ENCODE measurements at regions not wholly inside any gene's neighbourhood (a gene's known extent, or its start where the extent isn't known, plus 50 kb on each side); places are given as distances from the start of the nearest gene placed in this dataset.

DNA sequence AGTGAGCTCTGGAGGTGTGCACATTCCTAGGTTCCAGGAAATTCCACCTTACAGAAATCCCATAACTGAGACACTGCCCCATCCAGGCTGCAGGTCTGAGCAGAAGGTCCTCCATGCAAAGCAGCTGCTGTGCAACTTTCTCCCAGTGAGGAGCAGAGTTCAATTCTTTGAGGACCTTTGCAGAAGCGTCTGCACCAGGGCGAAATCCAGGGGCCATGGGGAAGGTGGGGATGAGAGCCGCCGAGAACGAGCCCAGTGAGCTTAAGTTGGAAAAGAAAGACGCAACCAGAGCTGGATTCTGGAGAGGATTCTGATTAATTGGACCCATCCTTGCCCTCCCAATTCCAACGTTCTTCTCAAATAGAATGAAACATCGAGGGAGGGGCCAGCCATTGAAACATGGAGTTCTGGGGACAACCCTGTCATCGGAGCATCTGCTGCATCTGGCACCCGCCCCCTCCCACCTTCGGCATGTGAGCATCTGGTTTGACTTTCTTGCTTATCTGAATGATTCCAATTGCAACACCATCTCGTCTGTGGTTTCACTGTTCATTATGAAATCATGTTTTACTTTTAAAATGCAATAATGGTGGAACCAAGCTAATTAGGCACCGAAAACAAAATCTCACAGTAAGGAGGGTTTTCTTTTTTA, 190.6 kb upstream of the FOXF1 start:
- Mint-ChIP-seq H3K27ac (no peak overlapping the region), H3K4me1 (no peaks in the 10 kb centered on the region), H3K36me3 (no peaks in the 10 kb centered on the region), H3K4me3 (no peak overlapping the region), H3K9me3 (peaks cover 0 to 2% (median 0%) of the 10 kb centered on the region in 5 donors), H3K27me3 (peaks cover 0 to 15% of the 10 kb centered on the region in 2 donors)
- H3K9me3 ChIP-seq (ENCODE audit: low read length) = no peaks in the 10 kb centered on the region
- no peaks in the 10 kb centered on the region for H3K36me3 ChIP-seq (ENCODE audit: insufficient read depth, low read length)
- no peaks in the 10 kb centered on the region for H3K4me1 ChIP-seq (ENCODE audit: insufficient read depth, low read length)
- H3K27me3 ChIP-seq (ENCODE audit: insufficient read depth, low read length, poor library complexity, severe bottlenecking) = no peaks in the 10 kb centered on the region
- H3K27ac ChIP-seq (ENCODE audit: low read depth, low read length) = no peak overlapping the region
- no peak overlapping the region for H3K4me3 ChIP-seq (ENCODE audit: low read length)
- CTCF ChIA-PET = no interaction called here
- no peak for DNase-seq
- POLR2A ChIA-PET = no interaction called here

DNA sequence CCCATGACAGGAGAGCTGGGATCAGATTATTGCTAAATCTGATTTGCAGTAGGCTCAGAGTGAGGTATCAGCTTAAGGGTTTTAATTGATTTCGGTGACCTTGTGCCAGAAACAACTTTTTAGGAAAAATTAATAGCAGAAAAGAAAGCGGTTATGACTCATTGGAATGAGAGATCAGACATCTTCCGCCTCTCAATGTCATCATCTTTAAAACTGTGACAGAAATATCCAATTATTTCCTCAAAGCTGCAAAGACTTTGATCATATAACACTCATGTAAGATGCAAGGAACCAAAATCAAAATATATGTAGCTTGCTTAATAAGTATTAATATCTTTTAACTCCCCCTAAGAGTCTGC, 190.1 kb upstream of the FOXF1 start:
- Histone ChIP-seq H3K4me1 (ENCODE audit: insufficient read depth, low read length) (no peaks in the 10 kb centered on the region), H3K36me3 (ENCODE audit: insufficient read depth, low read length) (no peaks in the 10 kb centered on the region), H3K27ac (ENCODE audit: low read depth, low read length) (no peak overlapping the region), H3K4me3 (ENCODE audit: low read length) (no peak overlapping the region), H3K27me3 (ENCODE audit: insufficient read depth, low read length, poor library complexity, severe bottlenecking) (no peaks in the 10 kb centered on the region), H3K9me3 (ENCODE audit: low read length) (no peaks in the 10 kb centered on the region)
- ChIA-PET CTCF (no interaction called here), POLR2A (no interaction called here)
- Mint-ChIP-seq H3K4me1 (no peaks in the 10 kb centered on the region), H3K9me3 (peaks cover 0 to 2% (median 0%) of the 10 kb centered on the region in 5 donors), H3K4me3 (no peak overlapping the region), H3K36me3 (no peaks in the 10 kb centered on the region), H3K27me3 (peaks cover 0 to 13% of the 10 kb centered on the region in 2 donors), H3K27ac (no peak overlapping the region)
- DNase-seq = no peak

DNA sequence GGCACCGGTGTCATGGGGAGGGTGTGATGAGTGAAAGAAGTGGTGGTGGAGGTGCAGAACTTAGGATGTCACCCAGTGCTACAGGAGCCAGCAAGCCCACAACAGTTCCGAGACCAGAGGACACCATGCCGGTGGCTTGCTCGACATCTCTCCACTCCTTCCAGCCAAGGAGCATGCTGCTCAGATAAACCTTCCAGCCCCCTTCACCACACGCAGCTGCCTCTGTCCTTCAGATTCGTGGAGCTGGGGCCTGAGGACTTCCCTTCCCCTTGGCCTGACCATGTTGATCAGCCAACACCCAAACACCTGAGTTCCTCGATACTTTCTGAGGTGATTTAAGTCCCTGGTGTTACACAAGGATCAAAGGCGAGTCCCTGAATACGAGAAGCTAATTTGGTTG, 188.8 kb upstream of the FOXF1 start:
- H3K4me3 ChIP-seq (ENCODE audit: low read length) = no peak overlapping the region
- H3K27ac Mint-ChIP-seq = peak overlapping the region in 1 of 8 donors; percentile 75
- ChIA-PET CTCF (no interaction called here), POLR2A (no interaction called here)
- no peaks in the 10 kb centered on the region for H3K9me3 ChIP-seq (ENCODE audit: low read length)
- no peaks in the 10 kb centered on the region for H3K4me1 ChIP-seq (ENCODE audit: insufficient read depth, low read length)
- H3K4me3 Mint-ChIP-seq = no peak overlapping the region
- no peaks in the 10 kb centered on the region for H3K4me1 Mint-ChIP-seq
- H3K36me3 Mint-ChIP-seq = no peaks in the 10 kb centered on the region
- no peak overlapping the region for H3K27ac ChIP-seq (ENCODE audit: low read depth, low read length)
- H3K27me3 ChIP-seq (ENCODE audit: insufficient read depth, low read length, poor library complexity, severe bottlenecking) = no peaks in the 10 kb centered on the region
- no peaks in the 10 kb centered on the region for H3K36me3 ChIP-seq (ENCODE audit: insufficient read depth, low read length)
- no peak for DNase-seq
- H3K27me3 Mint-ChIP-seq = peaks cover 0 to 13% of the 10 kb centered on the region in 2 donors
- peaks cover 0 to 5% (median 0%) of the 10 kb centered on the region in 5 donors for H3K9me3 Mint-ChIP-seq

DNA sequence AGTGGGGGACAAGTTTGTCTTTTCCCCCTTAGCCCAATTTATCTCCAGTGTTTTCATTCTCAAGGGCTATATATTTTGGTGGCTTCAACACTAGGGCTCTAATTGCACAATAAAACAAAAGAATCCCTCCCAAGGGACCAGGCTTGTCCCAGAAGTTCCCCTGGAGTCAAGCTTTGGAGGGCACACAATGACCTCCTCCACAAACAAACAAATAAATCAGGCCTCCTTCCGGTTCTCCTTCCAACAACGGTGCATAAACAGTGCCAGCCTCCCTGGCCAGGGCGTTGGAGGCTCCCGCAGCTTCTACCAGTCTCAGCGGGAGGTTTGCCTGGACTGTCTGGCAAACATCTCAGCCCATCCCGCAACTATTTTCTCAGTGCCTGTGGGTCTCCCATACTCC, 188.0 kb upstream of the FOXF1 start:
- DNase-seq = no peak
- no peaks in the 10 kb centered on the region for H3K4me1 ChIP-seq (ENCODE audit: insufficient read depth, low read length)
- Mint-ChIP-seq H3K36me3 (no peaks in the 10 kb centered on the region), H3K4me3 (no peak overlapping the region), H3K4me1 (no peaks in the 10 kb centered on the region), H3K9me3 (peaks cover 0 to 5% (median 0%) of the 10 kb centered on the region in 5 donors), H3K27me3 (peaks cover 5 to 13% of the 10 kb centered on the region in 2 donors), H3K27ac (no peak overlapping the region)
- no peaks in the 10 kb centered on the region for H3K9me3 ChIP-seq (ENCODE audit: low read length)
- ChIA-PET POLR2A (no interaction called here), CTCF (no interaction called here)
- H3K27ac ChIP-seq (ENCODE audit: low read depth, low read length) = no peak overlapping the region
- H3K27me3 ChIP-seq (ENCODE audit: insufficient read depth, low read length, poor library complexity, severe bottlenecking) = no peaks in the 10 kb centered on the region
- no peak overlapping the region for H3K4me3 ChIP-seq (ENCODE audit: low read length)
- H3K36me3 ChIP-seq (ENCODE audit: insufficient read depth, low read length) = no peaks in the 10 kb centered on the region

DNA sequence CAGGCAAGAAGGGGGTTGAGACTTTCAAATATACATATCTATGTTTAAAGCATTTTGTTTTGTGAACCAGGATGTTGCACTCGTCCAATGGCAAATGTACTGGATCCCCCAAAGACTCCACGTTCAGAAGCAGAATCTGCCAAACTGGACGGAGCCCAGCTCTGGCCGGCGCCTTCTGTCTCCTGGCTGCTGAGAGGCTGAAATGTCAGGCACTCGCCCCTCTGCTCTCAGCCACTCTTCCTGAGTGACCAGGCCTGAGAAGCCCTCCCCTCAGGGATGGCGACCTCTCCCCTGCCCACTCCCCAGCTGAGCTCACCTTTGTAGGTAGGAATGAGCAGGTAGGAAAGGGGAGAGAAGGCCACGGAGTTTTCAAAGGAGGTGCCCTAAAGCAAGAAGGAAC, 187.5 kb upstream of the FOXF1 start:
- Histone ChIP-seq H3K4me3 (ENCODE audit: low read length) (no peak overlapping the region), H3K27me3 (ENCODE audit: insufficient read depth, low read length, poor library complexity, severe bottlenecking) (no peaks in the 10 kb centered on the region), H3K36me3 (ENCODE audit: insufficient read depth, low read length) (no peaks in the 10 kb centered on the region), H3K27ac (ENCODE audit: low read depth, low read length) (no peak overlapping the region), H3K4me1 (ENCODE audit: insufficient read depth, low read length) (no peaks in the 10 kb centered on the region), H3K9me3 (ENCODE audit: low read length) (no peaks in the 10 kb centered on the region)
- DNase-seq = no peak
- Mint-ChIP-seq H3K27ac (no peak overlapping the region), H3K27me3 (peaks cover 6 to 13% of the 10 kb centered on the region in 2 donors), H3K36me3 (no peaks in the 10 kb centered on the region), H3K9me3 (peaks cover 0 to 5% (median 0%) of the 10 kb centered on the region in 5 donors), H3K4me1 (no peaks in the 10 kb centered on the region), H3K4me3 (no peak overlapping the region)
- ChIA-PET POLR2A (no interaction called here), CTCF (no interaction called here)

DNA sequence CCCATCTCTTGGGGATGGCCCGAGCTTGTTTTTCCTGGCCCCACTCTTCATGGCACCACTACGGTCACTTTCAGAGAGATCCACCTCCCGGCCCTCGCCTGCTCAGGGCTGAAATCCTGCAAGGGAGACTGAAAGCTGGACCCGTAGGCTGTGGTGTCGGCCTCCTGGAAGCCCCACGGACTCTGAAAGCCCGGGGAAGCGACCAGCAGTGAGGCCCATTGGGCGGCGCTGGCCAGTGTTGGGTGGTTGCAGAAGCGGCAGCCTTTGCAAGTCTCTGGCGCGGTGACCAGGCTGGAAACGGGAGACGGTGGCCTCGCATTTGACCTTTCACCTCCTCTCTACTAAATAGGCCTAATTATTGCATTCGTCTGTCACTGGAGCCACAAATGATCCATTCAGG, 186.0 kb upstream of the FOXF1 start:
- Mint-ChIP-seq H3K27me3 (peaks cover 6 to 10% of the 10 kb centered on the region in 2 donors), H3K27ac (no peak overlapping the region), H3K4me3 (no peak overlapping the region), H3K4me1 (no peaks in the 10 kb centered on the region), H3K36me3 (no peaks in the 10 kb centered on the region), H3K9me3 (peaks cover 0 to 5% (median 0%) of the 10 kb centered on the region in 5 donors)
- Histone ChIP-seq H3K4me1 (ENCODE audit: insufficient read depth, low read length) (no peaks in the 10 kb centered on the region), H3K9me3 (ENCODE audit: low read length) (no peaks in the 10 kb centered on the region), H3K36me3 (ENCODE audit: insufficient read depth, low read length) (no peaks in the 10 kb centered on the region), H3K27ac (ENCODE audit: low read depth, low read length) (no peak overlapping the region), H3K27me3 (ENCODE audit: insufficient read depth, low read length, poor library complexity, severe bottlenecking) (no peaks in the 10 kb centered on the region), H3K4me3 (ENCODE audit: low read length) (no peak overlapping the region)
- ChIA-PET CTCF (no interaction called here), POLR2A (no interaction called here)
- DNase-seq = no peak

DNA sequence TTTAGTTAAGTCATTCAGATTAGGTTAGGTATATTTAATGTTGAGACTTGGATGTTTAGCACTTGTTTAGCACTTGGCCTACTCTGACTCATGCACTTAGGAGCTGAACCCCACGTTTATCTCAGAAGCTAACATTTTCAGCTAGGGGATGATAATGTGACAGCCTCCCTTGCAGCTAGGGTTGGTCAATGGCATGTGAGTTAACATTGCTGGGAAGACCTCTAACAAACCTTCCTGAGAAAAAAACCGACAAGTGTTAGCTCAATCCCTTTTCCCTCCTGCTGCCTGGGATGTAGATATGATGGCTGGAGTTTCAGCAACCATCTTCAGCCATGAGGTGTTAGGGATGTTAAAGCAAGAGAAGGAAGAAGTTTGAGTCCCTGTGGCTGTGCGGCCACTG, 185.0 kb upstream of the FOXF1 start:
- no peak overlapping the region for H3K27ac ChIP-seq (ENCODE audit: low read depth, low read length)
- H3K27me3 ChIP-seq (ENCODE audit: insufficient read depth, low read length, poor library complexity, severe bottlenecking) = no peaks in the 10 kb centered on the region
- H3K4me3 Mint-ChIP-seq = no peak overlapping the region
- H3K9me3 ChIP-seq (ENCODE audit: low read length) = no peaks in the 10 kb centered on the region
- POLR2A ChIA-PET = no interaction called here
- H3K4me3 ChIP-seq (ENCODE audit: low read length) = no peak overlapping the region
- no peaks in the 10 kb centered on the region for H3K36me3 Mint-ChIP-seq
- no peaks in the 10 kb centered on the region for H3K36me3 ChIP-seq (ENCODE audit: insufficient read depth, low read length)
- DNase-seq = no peak
- no peaks in the 10 kb centered on the region for H3K4me1 ChIP-seq (ENCODE audit: insufficient read depth, low read length)
- peaks cover 10% of the 10 kb centered on the region in 2 donors for H3K27me3 Mint-ChIP-seq
- CTCF ChIA-PET = no interaction called here
- H3K4me1 Mint-ChIP-seq = no peaks in the 10 kb centered on the region
- no peak overlapping the region for H3K27ac Mint-ChIP-seq
- H3K9me3 Mint-ChIP-seq = peaks cover 0 to 5% (median 0%) of the 10 kb centered on the region in 5 donors

DNA sequence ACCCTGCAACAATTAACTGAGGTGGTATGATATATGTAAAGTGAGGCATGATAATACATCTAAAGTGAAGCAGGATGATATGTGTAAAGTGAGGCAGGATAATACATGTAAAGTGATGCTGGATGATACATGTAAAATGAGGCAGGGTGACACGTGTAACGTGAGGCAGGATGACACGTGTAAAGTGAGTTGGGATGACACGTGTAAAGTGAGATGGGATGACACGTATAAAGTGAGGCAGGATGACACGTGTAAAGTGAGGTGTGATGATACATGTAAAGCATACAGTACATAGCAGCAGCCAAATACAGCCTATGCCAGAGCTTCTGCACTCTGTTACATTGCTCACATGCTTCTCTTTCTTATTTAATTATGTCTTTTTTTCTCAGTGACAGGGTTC, 184.4 kb upstream of the FOXF1 start:
- Histone ChIP-seq H3K36me3 (ENCODE audit: insufficient read depth, low read length) (no peaks in the 10 kb centered on the region), H3K9me3 (ENCODE audit: low read length) (no peaks in the 10 kb centered on the region), H3K4me1 (ENCODE audit: insufficient read depth, low read length) (no peaks in the 10 kb centered on the region), H3K27me3 (ENCODE audit: insufficient read depth, low read length, poor library complexity, severe bottlenecking) (no peaks in the 10 kb centered on the region), H3K27ac (ENCODE audit: low read depth, low read length) (no peak overlapping the region), H3K4me3 (ENCODE audit: low read length) (no peak overlapping the region)
- POLR2A ChIA-PET = no interaction called here
- CTCF ChIA-PET = no interaction called here
- Mint-ChIP-seq H3K4me1 (no peaks in the 10 kb centered on the region), H3K4me3 (no peak overlapping the region), H3K27ac (no peak overlapping the region), H3K27me3 (peaks cover 10 to 15% of the 10 kb centered on the region in 2 donors), H3K9me3 (peaks cover 0 to 5% (median 0%) of the 10 kb centered on the region in 5 donors), H3K36me3 (no peaks in the 10 kb centered on the region)
- no peak for DNase-seq

DNA sequence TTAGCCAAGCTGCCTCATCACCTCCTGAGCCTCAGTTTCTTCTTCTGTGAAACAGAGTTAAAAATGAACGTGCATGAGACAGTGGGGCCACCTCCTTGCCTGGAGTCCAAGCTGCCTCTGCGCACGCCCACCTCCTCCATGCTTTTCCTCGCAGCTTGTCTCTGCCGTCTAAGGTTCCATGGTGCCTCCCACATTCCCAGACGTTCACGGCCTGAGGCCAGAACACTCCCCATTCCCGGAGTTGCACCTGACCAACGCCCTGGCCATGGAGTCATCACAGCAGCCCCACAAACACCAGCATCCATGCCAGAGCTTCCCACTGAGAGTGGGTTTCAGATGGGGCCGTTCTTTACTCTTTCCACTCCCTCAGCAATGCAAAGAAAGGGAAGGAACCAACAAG, 183.0 kb upstream of the FOXF1 start:
- DNase-seq = no peak
- Histone ChIP-seq H3K36me3 (ENCODE audit: insufficient read depth, low read length) (no peaks in the 10 kb centered on the region), H3K27ac (ENCODE audit: low read depth, low read length) (no peak overlapping the region), H3K27me3 (ENCODE audit: insufficient read depth, low read length, poor library complexity, severe bottlenecking) (no peaks in the 10 kb centered on the region), H3K4me3 (ENCODE audit: low read length) (no peak overlapping the region), H3K9me3 (ENCODE audit: low read length) (no peaks in the 10 kb centered on the region), H3K4me1 (ENCODE audit: insufficient read depth, low read length) (no peaks in the 10 kb centered on the region)
- POLR2A ChIA-PET = no interaction called here
- CTCF ChIA-PET = no interaction called here
- Mint-ChIP-seq H3K4me3 (no peak overlapping the region), H3K4me1 (no peaks in the 10 kb centered on the region), H3K27ac (no peak overlapping the region), H3K9me3 (peaks cover 0 to 5% (median 0%) of the 10 kb centered on the region in 5 donors), H3K36me3 (no peaks in the 10 kb centered on the region), H3K27me3 (peaks cover 7 to 25% of the 10 kb centered on the region in 2 donors)
